SKM-1 treated with dmso at 0.1 percent for 144 hours (cell line): ENCODE measurements at regions not wholly inside any gene's neighbourhood (a gene's known extent, or its start where the extent isn't known, plus 50 kb on each side); places are given as distances from the start of the nearest gene placed in this dataset.

Experiments
- DNase-seq: peaks from one replicate; lab custom pipeline; 2025; ENCODE audit not compliant: unreplicated experiment; lab: John Stamatoyannopoulos, UW

- no peak for DNase-seq
Measured at GRCh38 chr1:36689992-36690391, 207.3 kb upstream of the CSF3R start.

- no peak for DNase-seq
Measured at GRCh38 chr1:36687312-36687711, 204.6 kb upstream of the CSF3R start.

- no peak for DNase-seq
Measured at GRCh38 chr1:36675931-36676562, 193.3 kb upstream of the CSF3R start.

GRCh38 chr1:36675106-36675505 is 192.4 kb upstream of the CSF3R start:
- DNase-seq = no peak

GRCh38 chr1:36673202-36673601 is 190.5 kb upstream of the CSF3R start:
- DNase-seq = no peak

- DNase-seq = no peak
Measured at GRCh38 chr1:36669262-36669661, 186.5 kb upstream of the CSF3R start.

- DNase-seq = no peak
Measured at GRCh38 chr1:36667836-36668235, 185.1 kb upstream of the CSF3R start.

- DNase-seq = no peak
Measured at GRCh38 chr1:36667256-36667655, 184.5 kb upstream of the CSF3R start.

GRCh38 chr1:36665478-36666080 is 182.9 kb upstream of the CSF3R start:
- DNase-seq = no peak

GRCh38 chr1:36664571-36665287 is 182.0 kb upstream of the CSF3R start:
- no peak for DNase-seq

GRCh38 chr1:36663772-36664430 is 181.2 kb upstream of the CSF3R start:
- no peak for DNase-seq

- no peak for DNase-seq
Measured at GRCh38 chr1:36658838-36659237, 176.1 kb upstream of the CSF3R start.

- DNase-seq = no peak
Measured at GRCh38 chr1:36657826-36658225, 175.1 kb upstream of the CSF3R start.

GRCh38 chr1:36656838-36657237 is 174.1 kb upstream of the CSF3R start:
- DNase-seq = no peak

- DNase-seq = no peak
Measured at GRCh38 chr1:36656271-36656670, 173.6 kb upstream of the CSF3R start.

GRCh38 chr1:36654586-36654985 is 171.9 kb upstream of the CSF3R start:
- no peak for DNase-seq

- DNase-seq = no peak
Measured at GRCh38 chr1:36653850-36654249, 171.1 kb upstream of the CSF3R start.

GRCh38 chr1:36652586-36652985 is 169.9 kb upstream of the CSF3R start:
- no peak for DNase-seq

GRCh38 chr1:36652011-36652410 is 169.3 kb upstream of the CSF3R start:
- no peak for DNase-seq

- DNase-seq = no peak
Measured at GRCh38 chr1:36651176-36651910, 168.6 kb upstream of the CSF3R start.
